Panc1 (cell line): ENCODE measurements at regions not wholly inside any gene's neighbourhood (a gene's known extent, or its start where the extent isn't known, plus 50 kb on each side); places are given as distances from the start of the nearest gene placed in this dataset.

Experiments
- ATAC-seq: fragments of 200-7000 bp; cut with Tn5 transposase; 2 replicates; pipeline ENCODE4 v1.9.1; 2020; ENCODE audit warnings: mild to moderate bottlenecking, moderate library complexity
- BruUV-seq: library from RNA; stranded (reverse); fragments of 400-500 nt; replicated peaks from 2 replicates; lab custom pipeline; 2021; lab: Mats Ljungman, UMichigan
- CTCF ChIA-PET: fragments of 300-600 bp; sonication (Branson Sonifier 250); formaldehyde crosslinking; loops from one replicate; lab custom pipeline; 2022; ENCODE audit warnings: antibody characterized with exemption; lab: Charles Lee
- POLR2A ChIA-PET: fragments of 300-600 bp; sonication (Branson Sonifier 250); formaldehyde crosslinking; loops from one replicate; lab custom pipeline; 2022; ENCODE audit warnings: antibody characterized with exemption; lab: Charles Lee
- DNase-seq: peaks from one replicate; pipeline ENCODE4 v3.0.0-alpha.2; 2010; ENCODE audit warnings: low read depth, low spot score
- H3K27ac ChIP-seq: 2 replicates; pipeline ENCODE4 v1.5.1; 2011; ENCODE audit warnings: mild to moderate bottlenecking, low read length, inconsistent platforms
- H3K27me3 ChIP-seq: fragments of 200-500 bp; sonication (Bioruptor generic); 2 replicates; pipeline ENCODE4 v1.6.0; 2014; ENCODE audit warnings: low read length, inconsistent platforms; ENCODE audit not compliant: control insufficient read depth, insufficient read depth
- H3K36me3 ChIP-seq: fragments of 200-500 bp; sonication (Bioruptor generic); 2 replicates; pipeline ENCODE4 v1.5.1; 2014; ENCODE audit warnings: inconsistent platforms, mild to moderate bottlenecking, low read length, moderate library complexity; ENCODE audit not compliant: control insufficient read depth, insufficient read depth
- H3K4me1 ChIP-seq: 2 replicates; pipeline ENCODE4 v1.5.1; 2011; ENCODE audit warnings: inconsistent platforms, mild to moderate bottlenecking, low read length, moderate library complexity; ENCODE audit not compliant: control insufficient read depth, insufficient read depth
- H3K4me3 ChIP-seq, 2 experiments: 2 replicates each; pipeline ENCODE4 v1.5.1; 2011 to 2012; ENCODE audit warnings: low read depth in 2 of 2, low read length in 2 of 2, mild to moderate bottlenecking in 2 of 2, inconsistent platforms in 1 of 2, moderate library complexity in 1 of 2
- H3K9me3 ChIP-seq: fragments of 200-500 bp; sonication (Bioruptor generic); 2 replicates; pipeline ENCODE4 v1.5.1; 2014; ENCODE audit warnings: low read depth, mild to moderate bottlenecking, inconsistent platforms, low read length, moderate library complexity; ENCODE audit not compliant: control insufficient read depth, insufficient read depth
- POLR2AphosphoS5 ChIP-seq: IDR thresholded peaks from 2 replicates; pipeline ENCODE4 v1.6.1; 2012; ENCODE audit warnings: mild to moderate bottlenecking, low read depth, low read length, moderate library complexity
- SIN3A ChIP-seq: IDR thresholded peaks from 2 replicates; pipeline ENCODE4 v1.6.1; 2012; ENCODE audit warnings: low read depth, mild to moderate bottlenecking, low read length, moderate library complexity, borderline replicate concordance; ENCODE audit not compliant: insufficient read depth
- TCF7L2 ChIP-seq: IDR thresholded peaks from 2 replicates; pipeline ENCODE4 v1.6.1; 2011; ENCODE audit warnings: mild to moderate bottlenecking, low read depth, low read length, inconsistent platforms
- in situ Hi-C: cut with HindIII; loops from 2 replicates; pipeline ENCODE4 v1.10.0; 2016; ENCODE audit warnings: low sequenced_read_pairs, low pct_unique_long_range_greater_than_20kb
- intact Hi-C: fragments of 100-400 bp; cut with micrococcal nuclease; formaldehyde crosslinking; loops from one replicate; pipeline ENCODE4 v1.10.0; 2022; ENCODE audit not compliant: unreplicated experiment
- TF ChIP-seq, protein P1 (sequence below): fragments of 450-650 bp; IDR thresholded peaks from 2 replicates; pipeline ENCODE4 v1.5.1; 2017; ENCODE audit warnings: mild to moderate bottlenecking
- TF ChIP-seq, protein P2 (sequence below), 2 experiments: IDR thresholded peaks; 2 replicates each; pipeline ENCODE4 v1.6.1; 2011 to 2012; ENCODE audit warnings: low read depth in 2 of 2, control low read depth in 1 of 2, low read length in 1 of 2, mild to moderate bottlenecking in 1 of 2, moderate library complexity in 1 of 2; ENCODE audit not compliant: insufficient read depth in 1 of 2

DNA sequence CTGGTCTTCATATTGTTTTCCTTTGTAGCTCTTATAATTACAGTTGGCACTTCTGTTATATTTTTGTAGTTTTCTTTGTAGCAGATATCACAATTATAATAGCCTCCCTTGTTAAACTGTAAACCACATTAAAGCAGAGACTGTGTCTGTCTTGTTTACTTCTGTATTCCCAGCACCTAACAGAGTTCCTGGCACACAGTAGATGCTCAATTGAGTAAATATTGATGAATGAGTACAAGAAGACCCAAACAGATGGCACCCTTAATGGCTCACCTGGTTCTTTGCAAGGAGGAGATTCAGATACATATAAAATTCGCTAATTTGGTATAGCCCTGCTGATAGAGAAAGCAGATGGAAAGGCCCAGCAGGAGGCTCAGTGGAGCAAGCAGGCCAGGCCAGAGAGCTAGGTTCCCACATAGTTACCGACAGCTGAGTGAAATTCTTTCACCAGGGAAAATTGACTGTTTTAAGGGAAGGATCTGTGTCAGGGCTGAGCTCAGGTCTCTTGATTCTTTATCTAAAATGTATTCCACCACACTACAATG is 120.1 kb downstream of the NUP35 start:
- no peak for ATAC-seq
- in situ Hi-C loops (no loop called here), intact Hi-C loops (no loop called here)
- Histone ChIP-seq H3K9me3 (no peaks in the 10 kb centered on the region), H3K4me1 (no peaks in the 10 kb centered on the region), H3K27me3 (no peaks in the 10 kb centered on the region), H3K27ac (no peak overlapping the region), H3K4me3 (no peak overlapping the region), H3K36me3 (no peaks in the 10 kb centered on the region)
- BruUV-seq: no TSS peak
- TF ChIP-seq SIN3A (no peak), TCF7L2 (no peak), POLR2AphosphoS5 (no peak)
- TF ChIP-seq, protein P1, sequence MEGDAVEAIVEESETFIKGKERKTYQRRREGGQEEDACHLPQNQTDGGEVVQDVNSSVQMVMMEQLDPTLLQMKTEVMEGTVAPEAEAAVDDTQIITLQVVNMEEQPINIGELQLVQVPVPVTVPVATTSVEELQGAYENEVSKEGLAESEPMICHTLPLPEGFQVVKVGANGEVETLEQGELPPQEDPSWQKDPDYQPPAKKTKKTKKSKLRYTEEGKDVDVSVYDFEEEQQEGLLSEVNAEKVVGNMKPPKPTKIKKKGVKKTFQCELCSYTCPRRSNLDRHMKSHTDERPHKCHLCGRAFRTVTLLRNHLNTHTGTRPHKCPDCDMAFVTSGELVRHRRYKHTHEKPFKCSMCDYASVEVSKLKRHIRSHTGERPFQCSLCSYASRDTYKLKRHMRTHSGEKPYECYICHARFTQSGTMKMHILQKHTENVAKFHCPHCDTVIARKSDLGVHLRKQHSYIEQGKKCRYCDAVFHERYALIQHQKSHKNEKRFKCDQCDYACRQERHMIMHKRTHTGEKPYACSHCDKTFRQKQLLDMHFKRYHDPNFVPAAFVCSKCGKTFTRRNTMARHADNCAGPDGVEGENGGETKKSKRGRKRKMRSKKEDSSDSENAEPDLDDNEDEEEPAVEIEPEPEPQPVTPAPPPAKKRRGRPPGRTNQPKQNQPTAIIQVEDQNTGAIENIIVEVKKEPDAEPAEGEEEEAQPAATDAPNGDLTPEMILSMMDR: no peak
- TF ChIP-seq, protein P2, sequence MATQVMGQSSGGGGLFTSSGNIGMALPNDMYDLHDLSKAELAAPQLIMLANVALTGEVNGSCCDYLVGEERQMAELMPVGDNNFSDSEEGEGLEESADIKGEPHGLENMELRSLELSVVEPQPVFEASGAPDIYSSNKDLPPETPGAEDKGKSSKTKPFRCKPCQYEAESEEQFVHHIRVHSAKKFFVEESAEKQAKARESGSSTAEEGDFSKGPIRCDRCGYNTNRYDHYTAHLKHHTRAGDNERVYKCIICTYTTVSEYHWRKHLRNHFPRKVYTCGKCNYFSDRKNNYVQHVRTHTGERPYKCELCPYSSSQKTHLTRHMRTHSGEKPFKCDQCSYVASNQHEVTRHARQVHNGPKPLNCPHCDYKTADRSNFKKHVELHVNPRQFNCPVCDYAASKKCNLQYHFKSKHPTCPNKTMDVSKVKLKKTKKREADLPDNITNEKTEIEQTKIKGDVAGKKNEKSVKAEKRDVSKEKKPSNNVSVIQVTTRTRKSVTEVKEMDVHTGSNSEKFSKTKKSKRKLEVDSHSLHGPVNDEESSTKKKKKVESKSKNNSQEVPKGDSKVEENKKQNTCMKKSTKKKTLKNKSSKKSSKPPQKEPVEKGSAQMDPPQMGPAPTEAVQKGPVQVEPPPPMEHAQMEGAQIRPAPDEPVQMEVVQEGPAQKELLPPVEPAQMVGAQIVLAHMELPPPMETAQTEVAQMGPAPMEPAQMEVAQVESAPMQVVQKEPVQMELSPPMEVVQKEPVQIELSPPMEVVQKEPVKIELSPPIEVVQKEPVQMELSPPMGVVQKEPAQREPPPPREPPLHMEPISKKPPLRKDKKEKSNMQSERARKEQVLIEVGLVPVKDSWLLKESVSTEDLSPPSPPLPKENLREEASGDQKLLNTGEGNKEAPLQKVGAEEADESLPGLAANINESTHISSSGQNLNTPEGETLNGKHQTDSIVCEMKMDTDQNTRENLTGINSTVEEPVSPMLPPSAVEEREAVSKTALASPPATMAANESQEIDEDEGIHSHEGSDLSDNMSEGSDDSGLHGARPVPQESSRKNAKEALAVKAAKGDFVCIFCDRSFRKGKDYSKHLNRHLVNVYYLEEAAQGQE (IDR thresholded peaks at IDR 0.05; ENCODE audit: insufficient read depth in 1 of 2, low read depth in 2 of 2, low read length in 1 of 2): no peak
- ChIA-PET CTCF (interaction anchor here (0.6 kb wide), 1 partner anchor 41 kb away, joined by 4 read pairs; no protein-coding TSS in a partner anchor), POLR2A (no interaction called here)
- no peak for DNase-seq

DNA sequence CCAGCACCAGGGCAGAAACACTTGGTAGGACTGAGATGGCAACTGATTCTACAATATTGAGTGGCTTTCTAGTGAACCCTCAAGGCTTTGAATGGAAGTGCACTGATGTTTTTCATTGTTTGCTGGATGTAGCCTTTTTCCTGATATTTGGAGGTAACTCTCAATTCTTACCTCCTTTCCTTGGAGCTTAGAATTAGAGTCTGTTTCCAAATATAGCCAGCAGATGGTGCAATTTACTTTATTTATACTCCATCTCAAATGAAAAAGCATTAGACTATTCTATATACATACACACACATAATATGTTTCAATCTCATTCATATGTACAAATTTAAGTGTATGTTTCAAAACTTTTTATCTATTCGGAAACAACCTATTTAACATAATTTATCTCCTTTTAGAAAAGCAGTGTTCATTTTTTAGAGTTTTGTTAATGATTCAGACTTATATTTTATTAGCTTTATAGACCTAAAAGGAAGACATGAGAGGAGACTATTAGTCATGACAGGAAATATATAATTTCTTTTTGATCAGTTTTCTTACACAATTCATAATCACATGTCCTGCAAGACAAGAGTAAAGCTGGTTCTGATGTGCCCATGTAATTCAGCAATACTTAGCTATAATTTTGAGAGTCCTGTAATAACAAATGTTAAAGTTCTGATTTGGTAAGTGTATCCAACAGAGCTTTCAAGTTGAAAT is 124.8 kb downstream of the NUP35 start:
- H3K27ac ChIP-seq: no peak overlapping the region
- intact Hi-C loops: loop anchor here (5.0 kb wide), 1 partner anchor 108 kb away; no protein-coding TSS in a partner anchor

More for the DNA sequence above, 124.8 kb downstream of the NUP35 start:
- CTCF ChIA-PET: no interaction called here
- POLR2A ChIA-PET: interaction anchor here (0.6 kb wide), 1 partner anchor 10 kb away, joined by 3 read pairs; no protein-coding TSS in a partner anchor
- H3K27me3 ChIP-seq: no peaks in the 10 kb centered on the region
- H3K4me3 ChIP-seq: no peak overlapping the region
- H3K36me3 ChIP-seq: no peaks in the 10 kb centered on the region
- no peaks in the 10 kb centered on the region for H3K4me1 ChIP-seq
- TF ChIP-seq, protein P2 (IDR thresholded peaks at IDR 0.05; ENCODE audit: insufficient read depth in 1 of 2, low read depth in 2 of 2, low read length in 1 of 2): no peak
- TF ChIP-seq, protein P1: peak; percentile 55; the same call in 1 of the 2 replicates
- DNase-seq: peak; percentile 5
- BruUV-seq: no TSS peak
- no peaks in the 10 kb centered on the region for H3K9me3 ChIP-seq
- ATAC-seq: peak; percentile 84; the same call in 1 of the 2 replicates
- in situ Hi-C loops: no loop called here
